ENCODE measurements at regions not wholly inside any gene's neighbourhood (a gene's known extent, or its start where the extent isn't known, plus 50 kb on each side); places are given as distances from the start of the nearest gene placed in this dataset.
"Not testable (repeated sequence)": the region's sequence is repeated elsewhere in the genome, so short reads cannot be mapped to it uniquely, and the experiment has no call there.

- no peak for DNase-seq
- intact Hi-C loops (cut with DNase I) = no loop called here
Measured at GRCh38 chr10:33965795-33966581, 631.5 kb upstream of the NRP1 start.

GRCh38 chr10:33963729-33964128 is 629.3 kb upstream of the NRP1 start:
- intact Hi-C loops (cut with DNase I) = no loop called here
- DNase-seq = no peak

GRCh38 chr10:33956322-33956721 is 621.9 kb upstream of the NRP1 start:
- intact Hi-C loops (cut with DNase I); DNase-seq: not testable (repeated sequence)

- DNase-seq = no peak
- intact Hi-C loops (cut with DNase I) = no loop called here
Measured at GRCh38 chr10:33955676-33956075, 621.2 kb upstream of the NRP1 start.

- DNase-seq = no peak
- intact Hi-C loops (cut with DNase I) = no loop called here
Measured at GRCh38 chr10:33952692-33953360, 618.4 kb upstream of the NRP1 start.

- intact Hi-C loops (cut with DNase I) = no loop called here
- DNase-seq = no peak
Measured at GRCh38 chr10:33950206-33950605, 615.7 kb upstream of the NRP1 start.

- no peak for DNase-seq
- intact Hi-C loops (cut with DNase I) = no loop called here
Measured at GRCh38 chr10:33947544-33947943, 613.1 kb upstream of the NRP1 start.

GRCh38 chr10:33945051-33945450 is 610.6 kb upstream of the NRP1 start:
- no peak for DNase-seq

GRCh38 chr10:33942508-33942907 is 608.0 kb upstream of the NRP1 start:
- DNase-seq = no peak
- intact Hi-C loops (cut with DNase I) = no loop called here

More at GRCh38 chr10:33945051-33945450, 610.6 kb upstream of the NRP1 start:
- intact Hi-C loops (cut with DNase I) = no loop called here

GRCh38 chr10:33939892-33940291 is 605.4 kb upstream of the NRP1 start:
- intact Hi-C loops (cut with DNase I) = no loop called here
- no peak for DNase-seq

GRCh38 chr10:33939410-33939809 is 604.9 kb upstream of the NRP1 start:
- no peak for DNase-seq

GRCh38 chr10:33938001-33938400 is 603.5 kb upstream of the NRP1 start:
- no peak for DNase-seq
- intact Hi-C loops (cut with DNase I) = no loop called here

More at GRCh38 chr10:33939410-33939809, 604.9 kb upstream of the NRP1 start:
- intact Hi-C loops (cut with DNase I) = no loop called here

- no peak for DNase-seq
- intact Hi-C loops (cut with DNase I) = no loop called here
Measured at GRCh38 chr10:33937036-33937730, 602.7 kb upstream of the NRP1 start.

- DNase-seq = no peak
- intact Hi-C loops (cut with DNase I) = no loop called here
Measured at GRCh38 chr10:33935350-33935749, 600.9 kb upstream of the NRP1 start.

GRCh38 chr10:33930079-33930478 is 595.6 kb upstream of the NRP1 start:
- DNase-seq = no peak
- intact Hi-C loops (cut with DNase I) = no loop called here

- no peak for DNase-seq
- intact Hi-C loops (cut with DNase I) = no loop called here
Measured at GRCh38 chr10:33927347-33927746, 592.9 kb upstream of the NRP1 start.

GRCh38 chr10:33921970-33922605 is 587.6 kb upstream of the NRP1 start:
- intact Hi-C loops (cut with DNase I) = no loop called here
- no peak for DNase-seq

GRCh38 chr10:33920351-33920750 is 585.9 kb upstream of the NRP1 start:
- DNase-seq = no peak
- intact Hi-C loops (cut with DNase I) = no loop called here

- DNase-seq = no peak
- intact Hi-C loops (cut with DNase I) = no loop called here
Measured at GRCh38 chr10:33919244-33919643, 584.8 kb upstream of the NRP1 start.

GRCh38 chr10:33917069-33917780 is 582.8 kb upstream of the NRP1 start:
- intact Hi-C loops (cut with DNase I) = no loop called here
- DNase-seq = no peak
